ENCODE measurements at regions not wholly inside any gene's neighbourhood (a gene's known extent, or its start where the extent isn't known, plus 50 kb on each side); places are given as distances from the start of the nearest gene placed in this dataset.

DNA sequence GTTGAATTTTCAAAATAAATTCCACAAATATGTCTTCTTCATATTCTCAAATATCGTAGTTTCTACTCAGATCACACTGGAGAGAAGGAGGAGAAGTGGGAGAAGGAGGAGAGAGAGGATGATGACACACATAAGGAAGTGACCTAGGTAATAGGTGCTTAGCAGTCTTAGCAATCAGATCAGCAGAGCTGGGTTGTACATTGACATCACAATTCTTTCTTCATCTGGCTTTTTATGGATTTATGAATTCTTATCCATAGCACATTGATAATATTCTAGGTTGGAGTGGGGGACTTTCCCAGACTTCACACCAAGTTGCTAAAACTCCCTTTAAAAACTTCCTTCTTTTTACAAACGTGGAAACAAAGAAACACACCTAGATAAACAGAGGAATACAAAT is 86.9 kb downstream of the FGF9 start:
- no peak for DNase-seq (ENCODE audit: low read depth)
- TF ChIP-seq, protein P1, sequence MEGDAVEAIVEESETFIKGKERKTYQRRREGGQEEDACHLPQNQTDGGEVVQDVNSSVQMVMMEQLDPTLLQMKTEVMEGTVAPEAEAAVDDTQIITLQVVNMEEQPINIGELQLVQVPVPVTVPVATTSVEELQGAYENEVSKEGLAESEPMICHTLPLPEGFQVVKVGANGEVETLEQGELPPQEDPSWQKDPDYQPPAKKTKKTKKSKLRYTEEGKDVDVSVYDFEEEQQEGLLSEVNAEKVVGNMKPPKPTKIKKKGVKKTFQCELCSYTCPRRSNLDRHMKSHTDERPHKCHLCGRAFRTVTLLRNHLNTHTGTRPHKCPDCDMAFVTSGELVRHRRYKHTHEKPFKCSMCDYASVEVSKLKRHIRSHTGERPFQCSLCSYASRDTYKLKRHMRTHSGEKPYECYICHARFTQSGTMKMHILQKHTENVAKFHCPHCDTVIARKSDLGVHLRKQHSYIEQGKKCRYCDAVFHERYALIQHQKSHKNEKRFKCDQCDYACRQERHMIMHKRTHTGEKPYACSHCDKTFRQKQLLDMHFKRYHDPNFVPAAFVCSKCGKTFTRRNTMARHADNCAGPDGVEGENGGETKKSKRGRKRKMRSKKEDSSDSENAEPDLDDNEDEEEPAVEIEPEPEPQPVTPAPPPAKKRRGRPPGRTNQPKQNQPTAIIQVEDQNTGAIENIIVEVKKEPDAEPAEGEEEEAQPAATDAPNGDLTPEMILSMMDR (IDR thresholded peaks at IDR 0.05; ENCODE audit: low read length, missing control alignments), result no peak
- H3K4me3 ChIP-seq (replicated peaks; ENCODE audit: low read depth, low read length), result no peak overlapping the region

GRCh38 chr13:21758441-21758840 is 87.6 kb downstream of the FGF9 start:
- H3K4me3 ChIP-seq (replicated peaks; ENCODE audit: low read depth, low read length), result no peak overlapping the region
- DNase-seq (ENCODE audit: low read depth), result no peak
- TF ChIP-seq, protein P1 (IDR thresholded peaks at IDR 0.05; ENCODE audit: low read length, missing control alignments), result no peak

DNA sequence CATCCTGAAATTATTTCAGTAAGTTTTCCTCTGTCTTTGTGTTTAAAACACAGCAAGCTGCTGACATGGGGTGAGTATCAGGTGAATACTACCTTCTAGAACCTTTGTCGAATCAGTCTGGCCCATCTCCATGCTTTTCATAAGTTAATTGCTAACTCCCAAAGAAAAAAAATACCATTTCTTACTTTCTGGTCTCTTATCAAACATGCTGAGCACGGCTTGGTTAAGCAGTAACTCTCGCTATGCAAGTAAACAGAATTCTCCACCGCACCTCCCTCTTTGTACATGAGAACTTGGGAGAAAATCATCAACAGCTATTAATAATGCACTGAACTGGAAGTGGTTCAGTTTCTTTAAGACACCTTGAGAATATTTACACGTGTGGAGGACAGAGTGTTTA is 88.6 kb downstream of the FGF9 start:
- H3K4me3 ChIP-seq (replicated peaks; ENCODE audit: low read depth, low read length), result no peak overlapping the region
- TF ChIP-seq, protein P1 (IDR thresholded peaks at IDR 0.05; ENCODE audit: low read length, missing control alignments), result no peak
- no peak for DNase-seq (ENCODE audit: low read depth)

DNA sequence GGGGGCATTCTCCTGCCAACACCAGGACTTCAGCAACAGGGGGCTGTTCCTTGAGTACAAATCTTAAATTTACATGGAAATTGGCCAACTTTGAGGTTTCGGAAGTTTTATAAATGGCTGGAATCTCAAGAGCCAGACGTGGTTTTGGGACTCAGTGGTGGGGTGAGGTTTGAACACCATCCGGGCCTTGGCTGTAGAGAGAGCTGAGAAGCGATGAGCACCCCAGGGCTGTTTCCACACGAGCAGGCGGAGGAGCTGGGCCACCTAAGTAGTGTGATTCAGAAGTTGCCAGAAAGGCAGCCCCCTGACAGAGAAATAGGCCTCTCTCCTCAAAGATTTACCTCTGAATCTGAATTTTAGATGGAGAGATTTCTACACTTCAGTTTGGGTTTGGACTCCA is 89.0 kb downstream of the FGF9 start:
- no peak for DNase-seq (ENCODE audit: low read depth)
- TF ChIP-seq, protein P1 (IDR thresholded peaks at IDR 0.05; ENCODE audit: low read length, missing control alignments), result no peak
- no peak overlapping the region for H3K4me3 ChIP-seq (replicated peaks; ENCODE audit: low read depth, low read length)

GRCh38 chr13:21761770-21762169 is 90.9 kb downstream of the FGF9 start:
- no peak overlapping the region for H3K4me3 ChIP-seq (replicated peaks; ENCODE audit: low read depth, low read length)
- DNase-seq (ENCODE audit: low read depth), result no peak
- TF ChIP-seq, protein P1 (IDR thresholded peaks at IDR 0.05; ENCODE audit: low read length, missing control alignments), result no peak

DNA sequence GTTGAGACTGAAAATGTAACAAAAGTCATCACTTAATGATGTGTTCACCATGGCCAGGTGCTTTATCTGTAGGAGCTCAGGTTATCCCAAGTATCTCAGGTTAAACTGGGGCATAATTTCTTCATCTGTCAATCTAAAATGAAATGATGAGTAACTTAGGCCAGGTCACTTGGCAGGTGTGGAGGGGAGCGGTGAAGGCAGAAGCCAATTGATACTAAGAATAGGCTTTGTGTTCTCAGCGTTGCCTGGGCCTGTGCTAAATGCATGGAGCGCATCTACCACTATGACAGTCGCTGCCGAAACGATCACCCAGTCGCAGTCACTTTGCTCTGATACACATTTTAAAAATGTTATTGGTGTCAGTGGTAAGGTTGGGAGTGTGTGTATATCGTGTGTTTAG is 91.6 kb downstream of the FGF9 start:
- no peak for DNase-seq (ENCODE audit: low read depth)
- TF ChIP-seq, protein P1 (IDR thresholded peaks at IDR 0.05; ENCODE audit: low read length, missing control alignments), result no peak
- no peak overlapping the region for H3K4me3 ChIP-seq (replicated peaks; ENCODE audit: low read depth, low read length)

GRCh38 chr13:21767032-21767431 is 96.2 kb downstream of the FGF9 start:
- DNase-seq (ENCODE audit: low read depth), result no peak
- TF ChIP-seq, protein P1 (IDR thresholded peaks at IDR 0.05; ENCODE audit: low read length, missing control alignments), result no peak
- H3K4me3 ChIP-seq (replicated peaks; ENCODE audit: low read depth, low read length), result no peak overlapping the region
